Pulmonary artery endothelial cell (primary cell): ENCODE measurements at regions not wholly inside any gene's neighbourhood (a gene's known extent, or its start where the extent isn't known, plus 50 kb on each side); places are given as distances from the start of the nearest gene placed in this dataset.
"Not testable (repeated sequence)": the region's sequence is repeated elsewhere in the genome, so short reads cannot be mapped to it uniquely, and the experiment has no call there.

Source experiments
- DNase-seq: peaks from one replicate; pipeline ENCODE4 v3.0.0-alpha.2; 2011; ENCODE audit warnings: low read depth, low spot score

DNA sequence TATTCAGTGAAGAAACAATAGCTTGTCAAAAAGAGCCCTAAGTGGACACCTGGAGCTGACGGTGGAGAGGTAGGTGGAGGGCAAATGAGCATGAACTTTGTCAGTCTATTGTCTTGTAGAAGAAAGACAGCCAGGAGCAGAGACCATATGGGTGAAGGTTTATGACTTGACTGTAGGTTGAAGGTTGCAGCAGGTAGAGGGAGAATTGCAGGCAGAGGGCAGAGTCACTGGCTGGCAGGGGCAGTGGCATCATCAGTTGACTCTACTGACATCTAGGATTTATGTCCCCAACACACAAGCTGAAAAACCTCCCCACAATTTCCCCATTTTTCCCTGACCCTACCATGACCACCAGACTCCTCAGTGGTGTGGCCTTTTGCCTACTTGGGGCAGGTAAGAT is 243.6 kb upstream of the PRSS58 start:
- DNase-seq, result no peak

DNA sequence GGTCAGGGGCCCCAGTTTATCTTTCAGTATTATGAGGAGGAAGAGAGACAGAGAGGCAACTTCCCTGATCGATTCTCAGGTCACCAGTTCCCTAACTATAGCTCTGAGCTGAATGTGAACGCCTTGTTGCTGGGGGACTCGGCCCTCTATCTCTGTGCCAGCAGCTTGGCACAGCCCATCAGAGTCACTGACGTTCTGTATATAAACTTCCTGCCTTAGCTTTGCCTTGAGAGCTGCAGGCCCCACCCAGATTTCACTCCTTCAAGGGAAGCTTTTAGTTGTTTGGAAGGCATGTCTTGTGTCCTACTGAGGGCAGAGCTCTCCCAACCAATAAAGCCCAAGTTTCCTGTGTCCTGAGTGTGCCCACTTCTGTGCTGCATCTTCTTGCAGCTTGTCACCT is 242.5 kb upstream of the PRSS58 start:
- DNase-seq, result no peak

DNA sequence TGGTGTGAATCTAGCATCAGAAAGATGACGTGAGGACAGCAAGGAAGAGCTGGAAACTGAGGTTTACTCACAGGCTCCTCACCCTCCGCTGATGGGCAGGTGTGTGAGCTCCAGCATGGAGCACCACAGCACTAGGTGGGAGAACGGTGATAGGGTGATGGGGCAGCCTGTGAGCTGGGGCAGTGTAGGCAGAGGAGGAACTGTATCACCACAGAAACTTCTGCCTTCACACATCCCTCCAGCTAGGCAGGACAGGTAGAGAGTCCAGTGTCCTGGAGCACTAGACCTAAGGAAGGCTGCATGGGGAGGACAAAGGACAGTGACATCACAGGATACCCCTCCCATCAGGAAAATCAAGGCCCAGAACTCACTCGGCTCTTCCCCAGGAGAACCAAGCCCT is 241.8 kb upstream of the PRSS58 start:
- no peak for DNase-seq

GRCh38 chr7:142498364-142498763 is 240.5 kb upstream of the PRSS58 start:
- no peak for DNase-seq

DNA sequence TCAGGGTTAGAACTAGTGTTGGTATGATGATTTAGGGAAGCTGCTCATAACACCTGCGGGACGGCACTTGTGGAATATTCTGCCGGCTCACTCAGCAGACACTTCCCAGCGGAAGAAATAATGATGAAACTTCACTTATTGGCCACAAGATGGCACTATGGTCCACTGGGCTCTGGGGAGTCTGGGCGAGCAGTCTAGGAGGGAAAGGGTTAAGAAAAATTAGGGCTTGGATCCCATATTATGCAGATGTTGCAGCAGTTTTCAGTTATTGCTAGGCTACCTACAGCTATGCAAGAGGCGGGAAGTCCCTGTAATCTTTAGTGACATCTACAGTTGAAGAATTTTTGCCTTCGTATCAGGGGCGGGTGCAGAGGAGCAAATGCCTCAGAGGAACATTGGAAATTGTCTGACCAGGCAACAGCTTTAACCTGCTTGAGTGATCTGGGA is 238.7 kb upstream of the PRSS58 start:
- DNase-seq, result no peak

DNA sequence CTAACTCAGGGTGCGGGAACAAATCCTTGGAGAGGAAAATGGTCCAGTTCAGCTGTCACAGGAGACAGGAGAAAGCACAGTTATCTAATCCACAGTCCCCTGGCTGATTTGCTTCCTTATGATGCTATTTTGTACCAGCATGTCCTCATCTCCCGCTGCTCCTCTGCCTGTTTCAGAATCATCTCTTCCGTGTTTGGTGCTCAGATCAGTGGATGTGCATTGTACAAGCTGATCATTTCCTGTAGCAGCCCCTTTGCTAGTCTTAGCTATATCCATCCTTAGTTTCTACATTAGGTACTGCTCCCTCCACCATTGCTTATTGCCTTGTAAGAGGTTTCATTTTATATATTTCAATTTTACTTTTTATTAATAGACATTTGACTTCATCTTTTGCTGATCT is 238.0 kb upstream of the PRSS58 start:
- not testable (repeated sequence) for DNase-seq

GRCh38 chr7:142495301-142495700 is 237.4 kb upstream of the PRSS58 start:
- DNase-seq, result not testable (repeated sequence)

DNA sequence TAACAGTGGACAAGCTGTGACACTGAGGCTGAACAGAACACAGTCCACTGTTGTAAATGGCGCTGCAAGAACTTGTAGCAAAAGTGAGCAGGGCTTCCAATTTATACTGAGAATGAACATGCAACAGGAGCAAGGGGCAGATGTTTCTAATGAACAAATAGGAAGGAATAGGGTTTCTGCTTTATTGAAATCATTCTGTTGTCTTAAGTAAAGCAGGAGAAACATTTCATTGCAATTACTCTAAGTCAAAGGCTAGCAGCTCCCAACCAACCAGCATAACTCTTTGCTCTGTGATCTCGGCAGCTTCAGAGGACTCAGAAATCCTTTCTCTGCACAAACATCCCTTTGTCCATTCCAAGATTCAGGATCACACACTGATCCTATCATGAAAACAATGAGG is 236.2 kb upstream of the PRSS58 start:
- no peak for DNase-seq

DNA sequence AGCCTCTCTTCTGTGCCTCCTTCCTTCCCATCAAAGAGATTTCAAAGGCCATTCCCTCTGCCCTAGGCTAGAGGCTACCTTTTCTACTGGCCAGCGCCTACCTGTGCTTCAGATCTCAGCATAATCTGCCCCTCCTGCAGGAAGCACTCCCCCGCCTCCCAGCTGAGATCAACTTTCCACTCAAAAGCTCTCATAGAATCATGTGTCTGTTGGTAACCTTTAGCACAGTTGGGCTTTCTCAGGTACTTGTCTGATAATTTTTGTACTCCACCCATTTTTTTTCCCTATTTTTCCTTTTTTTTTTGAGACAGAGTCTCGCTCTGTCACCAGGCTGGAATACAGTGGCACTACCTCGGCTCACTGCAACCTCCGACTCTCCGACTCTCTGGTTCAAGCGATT is 231.0 kb upstream of the PRSS58 start:
- no peak for DNase-seq

DNA sequence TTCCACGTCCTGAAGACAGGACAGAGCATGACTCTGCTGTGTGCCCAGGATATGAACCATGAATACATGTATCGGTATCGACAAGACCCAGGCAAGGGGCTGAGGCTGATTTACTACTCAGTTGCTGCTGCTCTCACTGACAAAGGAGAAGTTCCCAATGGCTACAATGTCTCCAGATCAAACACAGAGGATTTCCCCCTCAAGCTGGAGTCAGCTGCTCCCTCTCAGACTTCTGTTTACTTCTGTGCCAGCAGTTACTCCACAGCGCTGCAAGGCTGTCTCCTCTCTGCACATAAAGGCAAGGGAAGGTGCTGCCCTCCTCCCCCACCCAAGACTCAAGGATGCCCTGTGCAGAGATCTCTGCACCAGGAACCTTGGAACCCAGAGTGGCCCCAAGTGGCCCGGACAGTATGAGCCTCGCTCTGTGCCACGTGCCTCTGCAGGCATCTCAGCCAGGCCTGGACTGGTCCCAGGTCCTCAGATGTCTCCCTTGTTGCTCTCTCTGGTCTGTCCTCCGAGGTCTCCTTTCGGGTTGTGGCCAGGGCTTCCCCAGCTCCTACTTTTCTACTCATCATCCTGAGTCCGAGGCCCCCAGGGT is 230.3 kb upstream of the PRSS58 start:
- DNase-seq, result no peak

DNA sequence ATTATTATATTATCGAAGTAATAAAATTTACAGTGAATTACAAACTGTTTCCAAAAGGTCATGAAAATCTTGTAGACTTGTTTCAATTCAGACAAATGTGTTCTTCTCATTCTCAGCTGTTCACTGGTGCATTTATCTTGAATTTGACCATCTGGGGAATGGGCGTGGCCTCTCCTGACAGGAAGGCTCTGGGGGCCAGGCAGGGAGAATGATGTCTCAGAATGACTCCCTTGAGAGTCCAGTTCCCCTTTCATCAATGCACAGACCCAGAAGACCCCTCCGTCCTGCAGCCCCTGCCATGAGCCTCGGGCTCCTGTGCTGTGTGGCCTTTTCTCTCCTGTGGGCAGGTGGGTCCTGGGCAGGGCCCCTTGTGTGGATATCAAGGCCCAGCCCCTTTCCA is 229.7 kb upstream of the PRSS58 start:
- DNase-seq, result not testable (repeated sequence)

DNA sequence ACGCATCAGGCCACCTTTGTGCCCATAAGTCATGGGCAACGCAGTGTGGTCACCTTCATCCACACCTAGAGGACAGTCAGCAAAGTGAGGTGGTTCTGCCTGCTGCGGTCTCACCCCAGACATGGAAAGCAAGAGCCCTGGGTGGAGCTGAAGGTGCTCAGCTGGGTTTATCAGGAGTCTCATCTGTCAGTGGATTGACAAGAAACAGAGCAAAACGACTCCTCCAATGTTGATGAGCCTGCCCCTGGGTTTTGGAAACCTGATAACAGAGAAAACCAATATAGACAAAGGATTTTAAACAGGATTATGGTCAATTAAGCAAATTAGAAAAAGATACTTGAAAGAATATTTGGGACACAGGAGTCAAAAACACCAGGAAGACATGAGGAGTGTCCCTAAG is 229.3 kb upstream of the PRSS58 start:
- no peak for DNase-seq

- DNase-seq, result no peak
Observed at GRCh38 chr7:142485617-142486226, 227.9 kb upstream of the PRSS58 start.

DNA sequence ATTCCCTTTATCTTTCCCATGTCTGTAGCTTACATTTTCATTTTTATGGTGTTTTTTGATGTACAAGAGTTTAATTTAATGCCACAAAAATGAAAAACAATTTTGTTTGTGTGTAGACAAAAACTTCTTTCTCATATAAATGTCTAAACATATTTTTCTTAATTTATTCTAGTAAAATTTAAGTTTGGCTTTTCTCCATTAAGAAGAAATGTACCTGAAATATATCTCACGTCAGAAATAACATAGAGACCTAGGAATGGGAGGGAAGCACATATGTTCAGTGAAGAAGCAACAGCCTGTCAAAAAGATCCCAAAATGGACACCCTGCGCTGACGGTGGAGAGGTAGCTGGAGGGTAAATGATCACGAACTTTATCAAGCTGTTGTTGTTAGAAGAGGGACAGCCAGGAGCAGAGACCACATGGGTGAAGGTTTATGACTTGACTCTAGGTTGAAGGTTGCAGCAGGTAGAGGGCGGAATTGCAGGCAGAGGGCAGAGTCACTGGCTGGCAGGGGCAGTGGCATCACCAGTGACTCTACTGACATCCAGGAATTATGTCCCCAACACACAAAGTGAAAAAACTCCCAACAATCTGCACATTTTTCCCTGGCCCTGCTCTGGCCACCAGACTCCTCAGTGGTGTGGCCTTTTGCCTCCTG is 225.9 kb upstream of the PRSS58 start:
- DNase-seq, result no peak

DNA sequence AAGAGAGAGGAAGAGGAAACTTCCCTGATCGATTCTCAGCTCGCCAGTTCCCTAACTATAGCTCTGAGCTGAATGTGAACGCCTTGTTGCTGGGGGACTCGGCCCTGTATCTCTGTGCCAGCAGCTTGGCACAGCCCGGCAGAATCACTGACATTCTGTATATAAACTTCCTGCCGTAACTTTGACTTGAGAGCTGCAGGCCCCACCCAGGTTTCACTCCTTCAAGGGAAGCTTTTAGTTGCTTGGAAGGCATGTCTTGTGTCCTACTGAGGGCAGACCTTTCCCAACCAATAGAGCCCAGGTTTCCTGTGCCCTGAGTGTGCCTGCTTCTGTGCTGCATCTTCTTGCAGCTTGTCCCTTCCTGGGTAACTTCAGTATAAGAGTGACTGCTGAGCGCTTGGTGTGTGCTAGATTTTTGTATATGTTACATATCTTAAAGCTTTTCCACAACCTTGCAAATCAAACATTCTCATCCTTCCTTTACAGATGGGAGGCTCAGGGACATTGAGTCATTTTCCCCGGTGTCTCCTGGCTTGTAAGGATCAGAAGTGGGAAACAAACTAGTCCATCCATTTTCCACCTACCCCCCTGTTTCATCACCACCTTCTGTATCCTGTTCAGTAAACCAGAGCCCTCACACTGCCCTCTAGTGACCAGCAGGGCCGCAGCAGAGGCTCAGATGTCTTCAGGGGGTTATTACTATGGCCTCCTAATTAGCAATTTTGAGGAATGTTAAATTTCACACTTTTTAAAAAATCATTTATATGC is 225.2 kb upstream of the PRSS58 start:
- DNase-seq, result no peak

GRCh38 chr7:142481548-142481947 is 223.7 kb upstream of the PRSS58 start:
- no peak for DNase-seq

GRCh38 chr7:142478479-142479220 is 220.8 kb upstream of the PRSS58 start:
- peak; percentile 11 for DNase-seq

GRCh38 chr7:142477801-142478200 is 219.9 kb upstream of the PRSS58 start:
- not testable (repeated sequence) for DNase-seq

DNA sequence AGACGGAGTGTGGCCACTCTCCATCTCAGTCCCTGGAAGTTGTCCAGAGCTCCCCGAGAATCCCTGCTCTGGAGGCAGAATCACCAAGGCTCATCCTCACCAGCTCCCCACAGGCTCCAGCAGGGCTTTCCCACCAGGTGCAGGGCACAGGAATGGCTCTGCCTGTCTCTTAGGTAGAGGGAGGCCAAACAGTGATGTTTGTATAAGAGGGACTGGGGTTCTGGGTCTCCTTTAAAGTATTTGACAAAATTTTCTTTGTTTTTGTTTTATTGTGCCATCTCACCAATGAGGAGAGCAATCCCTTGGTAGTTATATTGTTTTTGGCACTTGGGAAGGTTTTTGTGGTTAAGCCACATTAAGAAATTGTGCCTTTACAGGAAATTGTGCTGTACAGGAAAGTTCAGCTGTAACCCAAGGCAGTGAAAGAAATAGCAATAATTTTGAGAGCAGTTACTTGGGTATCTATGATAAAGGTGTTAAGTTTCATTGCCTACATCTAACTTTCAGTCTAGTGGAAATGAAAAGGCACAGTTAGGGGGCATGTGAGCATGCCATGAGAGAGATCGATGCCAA is 219.3 kb upstream of the PRSS58 start:
- no peak for DNase-seq

- DNase-seq, result no peak
Observed at GRCh38 chr7:142476077-142476476, 218.2 kb upstream of the PRSS58 start.

- no peak for DNase-seq
Observed at GRCh38 chr7:142471820-142472219, 214.0 kb upstream of the PRSS58 start.
